Spleen (tissue), 11 donors: ENCODE measurements at regions not wholly inside any gene's neighbourhood (a gene's known extent, or its start where the extent isn't known, plus 50 kb on each side); places are given as distances from the start of the nearest gene placed in this dataset.
"Not testable (repeated sequence)": the region's sequence is repeated elsewhere in the genome, so short reads cannot be mapped to it uniquely, and the experiment has no call there.

Experiments used
- DNase-seq: peaks from one replicate; pipeline ENCODE4 v3.0.0-alpha.2; 2020
- H3K27ac ChIP-seq, 8 donors: fragments of 200-600 bp; sonication (generic) in 7 of 8; 1 replicate in 4 of 8; 2 replicates in 4 of 8; pipeline versions ENCODE4 v1.5.0 to v1.8.0; 2016 to 2021; ENCODE audit warnings: inconsistent platforms in 4 of 8, mild to moderate bottlenecking in 4 of 8, moderate library complexity in 1 of 8
- H3K27me3 ChIP-seq, 7 donors: fragments of 200-600 bp; sonication (generic) in 6 of 7; replicated peaks in 1 of 7; 1 replicate in 4 of 7; 2 replicates in 3 of 7; pipeline versions ENCODE4 v1.5.0 to v1.8.0; 2016 to 2021; ENCODE audit warnings: inconsistent platforms in 3 of 7, mild to moderate bottlenecking in 1 of 7
- H3K36me3 ChIP-seq, 6 donors: fragments of 200-600 bp; sonication (generic) in 5 of 6; 1 replicate in 4 of 6; 2 replicates in 2 of 6; pipeline versions ENCODE4 v1.5.0 to v1.8.0; 2016 to 2021; ENCODE audit warnings: inconsistent platforms in 2 of 6
- H3K4me1 ChIP-seq, 6 donors: fragments of 200-600 bp; sonication (generic) in 5 of 6; 1 replicate in 3 of 6; 2 replicates in 3 of 6; pipeline versions ENCODE4 v1.5.0 to v1.8.0; 2016 to 2021; ENCODE audit warnings: inconsistent platforms in 3 of 6
- H3K4me3 ChIP-seq, 8 donors: fragments of 200-600 bp; sonication (generic) in 7 of 8; 1 replicate in 4 of 8; 2 replicates in 4 of 8; pipeline versions ENCODE4 v1.5.0 to v1.8.0; 2016 to 2021; ENCODE audit warnings: inconsistent platforms in 4 of 8, mild to moderate bottlenecking in 4 of 8, moderate library complexity in 2 of 8
- H3K9me3 ChIP-seq, 8 donors: fragments of 200-600 bp; sonication (generic) in 7 of 8; 1 replicate in 4 of 8; 2 replicates in 4 of 8; pipeline versions ENCODE4 v1.5.0 to v1.8.0; 2016 to 2021; ENCODE audit warnings: inconsistent platforms in 4 of 8
- POLR2A ChIP-seq, 3 donors: fragments of 450-650 bp; IDR thresholded peaks; one replicate each; pipeline ENCODE4 v1.5.1; 2017; ENCODE audit warnings: antibody characterized with exemption in 3 of 3, mild to moderate bottlenecking in 1 of 3
- WGBS, 5 donors: extraction: QIAGEN DNeasy Blood & Tissue Kit in 3 of 5; methylation state at CpG; one replicate each; pipeline versions ENCODE4 v1.1.5 to v1.1.7; 2013 to 2018; 5-methylcytosine and 5-hydroxymethylcytosine counted together
- intact Hi-C: fragments of 100-400 bp; cut with DNase I; formaldehyde crosslinking; loops from one replicate; pipeline ENCODE4 v1.15.0; 2023; ENCODE audit warnings: low total_unique reads
- TF ChIP-seq, protein P1 (sequence below), 11 experiments: fragments of 200-600 bp in 7 of 11; fragments of 450-650 bp in 4 of 11; sonication (generic) in 4 of 11; IDR thresholded peaks in 8 of 11; conservative IDR thresholded peaks in 3 of 11; 1 replicate in 7 of 11; 2 replicates in 4 of 11; pipeline versions ENCODE4 v1.4.0 to v1.8.0; 2016 to 2021; ENCODE audit warnings: antibody characterized with exemption in 11 of 11, inconsistent platforms in 4 of 11, mild to moderate bottlenecking in 1 of 11
- donor health status: healthy with polysubstance abuse.
- donor health status: DM: no; HTN: no; CAD: no; lungs with moderate emphysema.
- donor health status: DM: no; HTN: no; CAD: no.
- donor health status: Bipolar disorder and iron deficiency.
- donor health status: healthy.
- donor health status: DM: no; HTN: no; CAD: no.
- donor health status: DM: yes; HTN: yes; CAD: no.

DNA sequence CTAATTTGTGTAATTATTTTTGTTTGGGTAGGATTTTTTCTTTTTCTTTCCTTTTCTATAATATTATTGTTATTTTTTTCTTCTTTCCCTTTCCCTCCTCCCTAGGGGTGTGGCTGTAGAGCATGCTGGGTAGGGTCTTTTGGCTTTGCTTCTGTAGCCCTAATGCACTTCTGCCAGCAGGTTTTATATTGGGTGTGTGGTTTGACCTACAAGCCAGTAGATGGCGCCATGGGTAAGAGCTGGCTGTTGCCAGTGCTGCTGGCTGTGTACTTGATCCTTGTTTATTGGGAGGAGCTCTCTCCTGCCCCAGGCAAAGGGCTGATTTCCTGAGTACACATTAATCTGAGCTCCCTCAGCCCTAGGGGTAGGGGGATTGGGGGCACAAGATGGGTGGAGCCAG is 67.7 kb upstream of the PARP4 start:
- H3K9me3 ChIP-seq: peaks cover 0 to 15% (median 11%) of the 10 kb centered on the region in 8 donors
- intact Hi-C loops, H3K36me3 ChIP-seq, H3K27ac ChIP-seq, DNase-seq, H3K4me1 ChIP-seq, H3K27me3 ChIP-seq: not testable (repeated sequence)
- peak overlapping the region in 1 of 8 donors; percentile 51 for H3K4me3 ChIP-seq
- WGBS, 5 donors: 0% methylated on average over 1 of the region's 1 CpG
- TF ChIP-seq, protein P1, sequence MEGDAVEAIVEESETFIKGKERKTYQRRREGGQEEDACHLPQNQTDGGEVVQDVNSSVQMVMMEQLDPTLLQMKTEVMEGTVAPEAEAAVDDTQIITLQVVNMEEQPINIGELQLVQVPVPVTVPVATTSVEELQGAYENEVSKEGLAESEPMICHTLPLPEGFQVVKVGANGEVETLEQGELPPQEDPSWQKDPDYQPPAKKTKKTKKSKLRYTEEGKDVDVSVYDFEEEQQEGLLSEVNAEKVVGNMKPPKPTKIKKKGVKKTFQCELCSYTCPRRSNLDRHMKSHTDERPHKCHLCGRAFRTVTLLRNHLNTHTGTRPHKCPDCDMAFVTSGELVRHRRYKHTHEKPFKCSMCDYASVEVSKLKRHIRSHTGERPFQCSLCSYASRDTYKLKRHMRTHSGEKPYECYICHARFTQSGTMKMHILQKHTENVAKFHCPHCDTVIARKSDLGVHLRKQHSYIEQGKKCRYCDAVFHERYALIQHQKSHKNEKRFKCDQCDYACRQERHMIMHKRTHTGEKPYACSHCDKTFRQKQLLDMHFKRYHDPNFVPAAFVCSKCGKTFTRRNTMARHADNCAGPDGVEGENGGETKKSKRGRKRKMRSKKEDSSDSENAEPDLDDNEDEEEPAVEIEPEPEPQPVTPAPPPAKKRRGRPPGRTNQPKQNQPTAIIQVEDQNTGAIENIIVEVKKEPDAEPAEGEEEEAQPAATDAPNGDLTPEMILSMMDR (IDR thresholded peaks at IDR 0.05 in 8 of 11, conservative IDR thresholded peaks at IDR 0.05 in 3 of 11): peak in 10 of 11 experiments; percentile 40 to 72 (median 57)

DNA sequence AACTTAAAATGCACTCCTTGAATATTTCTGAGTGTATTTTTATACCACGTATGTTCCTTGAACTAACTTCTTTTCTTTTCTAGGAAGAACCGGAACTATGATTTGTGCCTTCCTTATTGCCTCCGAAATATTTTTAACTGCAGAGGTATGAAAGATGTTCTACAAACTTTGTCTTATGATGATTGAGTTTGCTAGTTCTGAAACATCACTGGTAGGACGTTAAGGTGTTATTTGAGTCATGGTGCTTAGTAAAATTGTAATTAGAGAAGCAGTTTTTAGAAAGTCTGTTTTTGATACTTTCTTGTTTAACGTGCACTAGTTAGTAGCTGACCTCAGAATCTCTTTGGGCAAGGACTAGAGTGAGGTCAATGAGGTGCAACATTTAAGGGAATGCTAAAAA is 69.0 kb upstream of the PARP4 start:
- H3K27me3 ChIP-seq, H3K27ac ChIP-seq, H3K4me3 ChIP-seq, H3K4me1 ChIP-seq, DNase-seq, H3K9me3 ChIP-seq, intact Hi-C loops, H3K36me3 ChIP-seq: not testable (repeated sequence)
- 73 to 76% (median 75%) methylated on average over 5 of the region's 5 CpGs for WGBS, 5 donors

DNA sequence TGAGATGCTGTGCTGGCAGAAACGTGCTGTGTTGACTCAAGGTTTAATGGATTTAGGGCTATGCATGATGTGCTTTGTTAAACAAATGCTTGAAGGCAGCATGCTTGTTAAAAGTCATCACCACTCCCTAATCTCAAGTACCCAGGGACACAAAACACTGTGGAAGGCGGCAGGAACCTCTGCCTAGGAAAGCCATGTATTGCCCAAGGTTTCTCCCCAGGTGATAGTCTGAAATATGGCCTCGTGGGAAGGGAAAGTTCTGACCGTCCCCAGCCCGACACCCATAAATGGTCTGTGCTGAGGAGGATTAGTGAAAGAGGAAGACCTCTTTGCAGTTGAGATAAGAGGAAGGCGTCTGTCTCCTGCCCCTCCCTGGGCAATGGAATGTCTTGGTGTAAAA is 79.1 kb upstream of the PARP4 start:
- intact Hi-C loops, H3K27ac ChIP-seq, H3K9me3 ChIP-seq, H3K4me3 ChIP-seq, DNase-seq, H3K4me1 ChIP-seq, H3K36me3 ChIP-seq, H3K27me3 ChIP-seq: not testable (repeated sequence)
- 62 to 73% (median 65%) methylated on average over 6 of the region's 6 CpGs for WGBS, 5 donors

DNA sequence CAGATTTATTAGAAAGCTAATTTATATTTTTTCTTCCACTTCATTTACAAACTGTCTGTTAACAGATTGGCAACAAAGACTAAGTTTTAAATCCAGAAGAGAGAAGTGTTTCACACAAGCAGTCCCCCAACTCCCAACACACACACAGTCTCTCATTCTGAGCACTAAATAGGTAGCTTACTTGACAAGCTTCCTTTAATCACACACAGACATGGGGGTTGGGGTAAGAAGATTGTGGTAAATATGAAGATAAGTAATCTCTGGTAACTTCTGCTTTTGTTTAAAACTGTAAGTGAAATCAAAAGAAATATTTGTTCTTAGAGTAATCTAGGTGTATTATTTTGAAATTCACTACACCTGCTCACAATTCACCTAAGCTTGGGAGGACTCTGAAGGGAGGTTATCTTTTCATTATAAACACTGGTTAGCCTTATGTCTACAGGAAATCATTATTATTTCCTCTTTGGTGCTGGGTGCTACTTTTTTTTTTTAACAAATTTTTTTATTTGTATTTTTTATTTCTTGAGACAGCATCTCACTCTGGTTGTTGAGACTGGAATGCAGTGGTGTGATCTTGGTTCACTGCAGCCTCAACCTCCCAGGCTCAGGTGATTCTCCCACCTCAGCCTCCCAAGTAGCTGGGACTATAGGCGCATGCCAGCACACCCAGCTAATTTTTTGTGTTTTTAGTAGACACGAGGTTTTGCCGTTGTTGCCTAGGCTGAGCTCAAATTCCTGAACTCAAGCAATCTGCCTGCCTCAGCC is 82.1 kb upstream of the ATP12A start:
- intact Hi-C loops, H3K36me3 ChIP-seq, H3K27me3 ChIP-seq, H3K4me3 ChIP-seq, H3K9me3 ChIP-seq, DNase-seq: not testable (repeated sequence)
- 62 to 82% (median 73%) methylated on average over 3 of the region's 3 CpGs for WGBS, 5 donors
- H3K4me1 ChIP-seq: peaks cover 0 to 25% (median 4%) of the 10 kb centered on the region in 6 donors
- peak overlapping the region in 3 of 8 donors; percentile 30 to 44 (median 39) for H3K27ac ChIP-seq

GRCh38 chr13:24599019-24599791 is 81.0 kb upstream of the ATP12A start:
- DNase-seq, intact Hi-C loops, H3K27me3 ChIP-seq, H3K27ac ChIP-seq, H3K4me3 ChIP-seq, H3K36me3 ChIP-seq: not testable (repeated sequence)
- 76 to 86% (median 79%) methylated on average over 10 of the region's 10 CpGs for WGBS, 5 donors
- Histone ChIP-seq H3K4me1 (peaks cover 0 to 25% (median 4%) of the 10 kb centered on the region in 6 donors), H3K9me3 (peaks cover 0 to 15% (median 3%) of the 10 kb centered on the region in 8 donors)

GRCh38 chr13:24605923-24606372 is 74.3 kb upstream of the ATP12A start:
- DNase-seq: no peak
- H3K27ac ChIP-seq: no peak overlapping the region
- H3K9me3 ChIP-seq: peaks cover 0 to 32% (median 3%) of the 10 kb centered on the region in 8 donors
- intact Hi-C loops: no loop called here
- no peaks in the 10 kb centered on the region for H3K36me3 ChIP-seq
- no peaks in the 10 kb centered on the region for H3K27me3 ChIP-seq
- H3K4me3 ChIP-seq: no peak overlapping the region
- no peaks in the 10 kb centered on the region for H3K4me1 ChIP-seq
- 69 to 97% (median 72%) methylated on average over 6 of the region's 6 CpGs for WGBS, 5 donors
- TF ChIP-seq, protein P1 (IDR thresholded peaks at IDR 0.05 in 8 of 11, conservative IDR thresholded peaks at IDR 0.05 in 3 of 11): peak in 4 of 11 experiments; percentile 9 to 25 (median 16)
- no peak for TF ChIP-seq POLR2A (IDR thresholded peaks at IDR 0.05)
